ENCODE measurements at regions not wholly inside any gene's neighbourhood (a gene's known extent, or its start where the extent isn't known, plus 50 kb on each side); places are given as distances from the start of the nearest gene placed in this dataset.

- Histone ChIP-seq H4K8ac (ENCODE audit: low read length) (no peak overlapping the region), H2AK5ac (ENCODE audit: low read length, severe bottlenecking) (no peak overlapping the region), H3K4me1 (ENCODE audit: control insufficient read depth, insufficient read depth, low read depth, low read length) (no peaks in the 10 kb centered on the region), H2AFZ (ENCODE audit: low read depth, low read length) (no peak overlapping the region), H3K18ac (ENCODE audit: low read depth in 1 of 2, low read length in 2 of 2) (no peak overlapping the region), H3K27ac (ENCODE audit: low read length, poor library complexity, severe bottlenecking) (no peak overlapping the region), H3K79me1 (replicated peaks; ENCODE audit: low read length, poor library complexity, severe bottlenecking) (no peaks in the 10 kb centered on the region), H3K27me3 (ENCODE audit: control insufficient read depth in 1 of 2, insufficient read depth in 1 of 2, low read length in 2 of 2) (no peaks in the 10 kb centered on the region), H3K23ac (ENCODE audit: low read length in 2 of 2) (no peak overlapping the region), H2BK5ac (ENCODE audit: low read depth, low read length, poor library complexity, severe bottlenecking) (no peak overlapping the region), H3K14ac (ENCODE audit: low read length in 2 of 2) (no peak overlapping the region), H3K36me3 (ENCODE audit: control insufficient read depth in 1 of 2, insufficient read depth in 2 of 2, low read depth in 1 of 2, low read length in 2 of 2) (no peaks in the 10 kb centered on the region), H3K4me3 (ENCODE audit: insufficient read depth in 1 of 2, low read depth in 1 of 2, low read length in 2 of 2) (no peak overlapping the region), H2BK120ac (ENCODE audit: low read depth, low read length) (no peak overlapping the region), H3K4me2 (ENCODE audit: low read length, poor library complexity, severe bottlenecking) (no peak overlapping the region), H2BK12ac (ENCODE audit: low read length in 2 of 2) (no peak overlapping the region), H3K9me3 (ENCODE audit: control insufficient read depth, low read length) (no peaks in the 10 kb centered on the region), H4K91ac (ENCODE audit: low read length) (no peak overlapping the region), H3K4ac (ENCODE audit: low read depth in 1 of 2, low read length in 2 of 2) (no peak overlapping the region), H3K9ac (ENCODE audit: low read length) (no peak overlapping the region), H2BK15ac (ENCODE audit: low read depth, poor library complexity, severe bottlenecking) (no peak overlapping the region)
- DNase-seq, result no peak
Observed at GRCh38 chr4:58368221-58368620, 1258.0 kb upstream of the IGFBP7 start.

- H3K27ac ChIP-seq (ENCODE audit: low read length, poor library complexity, severe bottlenecking), result no peak overlapping the region
- H2BK120ac ChIP-seq (ENCODE audit: low read depth, low read length), result no peak overlapping the region
- no peak overlapping the region for H3K4me3 ChIP-seq (ENCODE audit: insufficient read depth in 1 of 2, low read depth in 1 of 2, low read length in 2 of 2)
- no peaks in the 10 kb centered on the region for H3K4me1 ChIP-seq (ENCODE audit: control insufficient read depth, insufficient read depth, low read depth, low read length)
- H3K9ac ChIP-seq (ENCODE audit: low read length), result no peak overlapping the region
- H3K4ac ChIP-seq (ENCODE audit: low read depth in 1 of 2, low read length in 2 of 2), result no peak overlapping the region
- no peak overlapping the region for H2BK5ac ChIP-seq (ENCODE audit: low read depth, low read length, poor library complexity, severe bottlenecking)
- no peak overlapping the region for H2AFZ ChIP-seq (ENCODE audit: low read depth, low read length)
- H3K23ac ChIP-seq (ENCODE audit: low read length in 2 of 2), result no peak overlapping the region
- no peak overlapping the region for H2AK5ac ChIP-seq (ENCODE audit: low read length, severe bottlenecking)
- H3K18ac ChIP-seq (ENCODE audit: low read depth in 1 of 2, low read length in 2 of 2), result no peak overlapping the region
- DNase-seq, result no peak
- H4K91ac ChIP-seq (ENCODE audit: low read length), result no peak overlapping the region
- H3K27me3 ChIP-seq (ENCODE audit: control insufficient read depth in 1 of 2, insufficient read depth in 1 of 2, low read length in 2 of 2), result no peaks in the 10 kb centered on the region
- no peaks in the 10 kb centered on the region for H3K36me3 ChIP-seq (ENCODE audit: control insufficient read depth in 1 of 2, insufficient read depth in 2 of 2, low read depth in 1 of 2, low read length in 2 of 2)
- H3K14ac ChIP-seq (ENCODE audit: low read length in 2 of 2), result peak overlapping the region in 1 of 2 experiments; percentile 36
- H2BK15ac ChIP-seq (ENCODE audit: low read depth, poor library complexity, severe bottlenecking), result no peak overlapping the region
- H3K9me3 ChIP-seq (ENCODE audit: control insufficient read depth, low read length), result peaks cover 22% of the 10 kb centered on the region
- H2BK12ac ChIP-seq (ENCODE audit: low read length in 2 of 2), result no peak overlapping the region
- H3K79me1 ChIP-seq (replicated peaks; ENCODE audit: low read length, poor library complexity, severe bottlenecking), result no peaks in the 10 kb centered on the region
- H4K8ac ChIP-seq (ENCODE audit: low read length), result no peak overlapping the region
- 70% methylated on average over 5 of the region's 5 CpGs for WGBS
- H3K4me2 ChIP-seq (ENCODE audit: low read length, poor library complexity, severe bottlenecking), result no peak overlapping the region
Observed at GRCh38 chr4:58360354-58361133, 1250.4 kb upstream of the IGFBP7 start.

GRCh38 chr4:58359590-58359989 lies 1249.4 kb upstream of the IGFBP7 start:
- Histone ChIP-seq H3K27me3 (ENCODE audit: control insufficient read depth in 1 of 2, insufficient read depth in 1 of 2, low read length in 2 of 2) (no peaks in the 10 kb centered on the region), H2BK5ac (ENCODE audit: low read depth, low read length, poor library complexity, severe bottlenecking) (no peak overlapping the region), H3K9ac (ENCODE audit: low read length) (no peak overlapping the region), H3K27ac (ENCODE audit: low read length, poor library complexity, severe bottlenecking) (no peak overlapping the region), H3K18ac (ENCODE audit: low read depth in 1 of 2, low read length in 2 of 2) (no peak overlapping the region), H3K79me1 (replicated peaks; ENCODE audit: low read length, poor library complexity, severe bottlenecking) (no peaks in the 10 kb centered on the region), H3K23ac (ENCODE audit: low read length in 2 of 2) (no peak overlapping the region), H3K4me3 (ENCODE audit: insufficient read depth in 1 of 2, low read depth in 1 of 2, low read length in 2 of 2) (no peak overlapping the region), H4K8ac (ENCODE audit: low read length) (no peak overlapping the region), H4K91ac (ENCODE audit: low read length) (no peak overlapping the region), H3K36me3 (ENCODE audit: control insufficient read depth in 1 of 2, insufficient read depth in 2 of 2, low read depth in 1 of 2, low read length in 2 of 2) (no peaks in the 10 kb centered on the region), H2AK5ac (ENCODE audit: low read length, severe bottlenecking) (no peak overlapping the region), H2BK15ac (ENCODE audit: low read depth, poor library complexity, severe bottlenecking) (no peak overlapping the region), H3K9me3 (ENCODE audit: control insufficient read depth, low read length) (peaks cover 22% of the 10 kb centered on the region), H3K4me1 (ENCODE audit: control insufficient read depth, insufficient read depth, low read depth, low read length) (no peaks in the 10 kb centered on the region), H3K4ac (ENCODE audit: low read depth in 1 of 2, low read length in 2 of 2) (no peak overlapping the region), H3K14ac (ENCODE audit: low read length in 2 of 2) (no peak overlapping the region), H2AFZ (ENCODE audit: low read depth, low read length) (no peak overlapping the region), H2BK120ac (ENCODE audit: low read depth, low read length) (no peak overlapping the region), H3K4me2 (ENCODE audit: low read length, poor library complexity, severe bottlenecking) (no peak overlapping the region), H2BK12ac (ENCODE audit: low read length in 2 of 2) (no peak overlapping the region)
- no peak for DNase-seq
- WGBS, result 75% methylated on average over 3 of the region's 3 CpGs

- Histone ChIP-seq H3K4me2 (ENCODE audit: low read length, poor library complexity, severe bottlenecking) (no peak overlapping the region), H3K27me3 (ENCODE audit: control insufficient read depth in 1 of 2, insufficient read depth in 1 of 2, low read length in 2 of 2) (no peaks in the 10 kb centered on the region), H2BK5ac (ENCODE audit: low read depth, low read length, poor library complexity, severe bottlenecking) (no peak overlapping the region), H3K23ac (ENCODE audit: low read length in 2 of 2) (no peak overlapping the region), H2BK15ac (ENCODE audit: low read depth, poor library complexity, severe bottlenecking) (no peak overlapping the region), H3K18ac (ENCODE audit: low read depth in 1 of 2, low read length in 2 of 2) (no peak overlapping the region), H2AK5ac (ENCODE audit: low read length, severe bottlenecking) (no peak overlapping the region), H4K8ac (ENCODE audit: low read length) (no peak overlapping the region), H3K4ac (ENCODE audit: low read depth in 1 of 2, low read length in 2 of 2) (no peak overlapping the region), H3K79me1 (replicated peaks; ENCODE audit: low read length, poor library complexity, severe bottlenecking) (no peaks in the 10 kb centered on the region), H3K4me1 (ENCODE audit: control insufficient read depth, insufficient read depth, low read depth, low read length) (no peaks in the 10 kb centered on the region), H3K27ac (ENCODE audit: low read length, poor library complexity, severe bottlenecking) (no peak overlapping the region), H3K14ac (ENCODE audit: low read length in 2 of 2) (no peak overlapping the region), H2BK120ac (ENCODE audit: low read depth, low read length) (no peak overlapping the region), H2AFZ (ENCODE audit: low read depth, low read length) (no peak overlapping the region), H2BK12ac (ENCODE audit: low read length in 2 of 2) (no peak overlapping the region), H3K9me3 (ENCODE audit: control insufficient read depth, low read length) (peaks cover 22% of the 10 kb centered on the region), H3K36me3 (ENCODE audit: control insufficient read depth in 1 of 2, insufficient read depth in 2 of 2, low read depth in 1 of 2, low read length in 2 of 2) (no peaks in the 10 kb centered on the region), H3K4me3 (ENCODE audit: insufficient read depth in 1 of 2, low read depth in 1 of 2, low read length in 2 of 2) (no peak overlapping the region), H4K91ac (ENCODE audit: low read length) (no peak overlapping the region), H3K9ac (ENCODE audit: low read length) (no peak overlapping the region)
- no peak for DNase-seq
Observed at GRCh38 chr4:58357947-58358346, 1247.8 kb upstream of the IGFBP7 start.

Measured in mesenchymal stem cell (in vitro differentiated cells and primary cell).